AML-193 (cell line): ENCODE measurements at regions not wholly inside any gene's neighbourhood (a gene's known extent, or its start where the extent isn't known, plus 50 kb on each side); places are given as distances from the start of the nearest gene placed in this dataset.
"Not testable (repeated sequence)": the region's sequence is repeated elsewhere in the genome, so short reads cannot be mapped to it uniquely, and the experiment has no call there.

Source experiments
- DNase-seq, 2 experiments: peaks; one replicate each; lab custom pipeline; 2025; lab: John Stamatoyannopoulos, UW

DNA sequence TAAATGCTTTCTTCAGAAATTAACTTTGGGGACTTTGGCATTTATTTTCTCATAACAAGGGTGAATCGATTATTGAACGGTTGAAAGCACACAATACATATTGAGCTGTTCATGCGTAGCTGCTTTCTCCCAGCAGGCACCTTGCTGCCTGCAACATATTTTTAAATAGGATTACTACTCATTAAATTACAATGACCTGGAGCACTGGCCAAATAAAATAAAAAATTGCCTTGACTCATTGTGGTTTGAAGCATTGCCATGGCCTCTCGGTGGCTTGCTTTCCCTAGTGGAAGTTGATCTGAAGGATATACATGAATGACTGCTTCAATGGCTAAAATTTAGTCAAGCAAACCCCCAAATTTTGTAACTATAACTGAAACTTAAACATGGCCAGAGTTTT, 181.6 kb upstream of the NUDT12 start:
- DNase-seq: no peak

DNA sequence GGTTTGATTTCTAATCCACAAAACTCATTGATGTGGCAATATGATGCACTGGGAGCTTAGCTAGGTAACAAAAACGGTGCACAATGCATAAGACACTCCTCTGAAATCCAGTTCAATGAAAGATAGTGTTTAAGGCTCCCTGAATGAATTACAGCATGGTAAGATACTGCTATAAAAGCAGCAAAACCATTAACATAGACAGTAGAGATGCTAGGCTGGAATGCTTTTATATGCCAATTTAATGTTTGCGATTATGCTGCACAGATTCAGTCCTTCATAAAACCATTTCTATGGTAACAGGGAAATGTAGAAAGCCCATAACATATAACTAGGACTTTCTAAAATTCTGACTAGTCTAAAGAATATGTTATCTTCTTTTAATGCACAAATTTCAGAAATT, 180.8 kb upstream of the NUDT12 start:
- no peak for DNase-seq

DNA sequence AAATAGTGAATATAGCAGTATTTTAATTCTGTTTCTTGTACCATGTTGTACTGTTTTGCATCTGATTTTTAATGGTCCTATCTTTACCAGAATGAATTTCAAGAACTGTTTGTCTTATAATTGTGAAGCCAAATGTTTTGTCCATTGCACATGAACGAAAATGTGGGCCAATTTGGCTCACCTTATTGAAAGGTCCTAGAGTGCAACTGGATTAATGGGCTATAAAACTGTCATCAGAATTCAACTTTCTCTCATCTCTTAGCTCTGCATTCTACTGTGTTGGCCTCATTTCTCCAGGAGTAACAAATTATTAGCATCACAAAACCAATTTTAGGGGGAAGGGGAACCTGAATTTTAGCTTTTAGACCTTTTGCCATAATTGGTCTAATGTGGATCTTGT, 179.4 kb upstream of the NUDT12 start:
- DNase-seq: no peak

DNA sequence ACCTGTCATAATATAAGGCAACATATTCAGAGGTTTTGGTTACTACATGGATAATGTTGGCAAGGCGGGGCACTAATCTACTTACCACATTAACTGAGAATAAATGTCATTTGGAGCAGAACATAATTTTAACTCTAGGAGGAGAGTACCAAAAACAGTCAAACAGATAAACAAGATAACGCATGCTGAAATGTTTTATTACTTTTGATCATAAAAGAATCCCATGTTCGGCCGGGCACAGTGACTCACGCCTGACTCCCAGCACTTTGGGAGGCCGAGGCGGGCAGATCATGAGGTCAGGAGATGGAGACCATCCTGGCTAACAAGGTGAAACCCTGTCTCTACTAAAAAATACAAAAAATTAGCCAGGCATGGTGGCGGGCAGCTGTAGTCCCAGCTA, 173.8 kb upstream of the NUDT12 start:
- DNase-seq: not testable (repeated sequence)

DNA sequence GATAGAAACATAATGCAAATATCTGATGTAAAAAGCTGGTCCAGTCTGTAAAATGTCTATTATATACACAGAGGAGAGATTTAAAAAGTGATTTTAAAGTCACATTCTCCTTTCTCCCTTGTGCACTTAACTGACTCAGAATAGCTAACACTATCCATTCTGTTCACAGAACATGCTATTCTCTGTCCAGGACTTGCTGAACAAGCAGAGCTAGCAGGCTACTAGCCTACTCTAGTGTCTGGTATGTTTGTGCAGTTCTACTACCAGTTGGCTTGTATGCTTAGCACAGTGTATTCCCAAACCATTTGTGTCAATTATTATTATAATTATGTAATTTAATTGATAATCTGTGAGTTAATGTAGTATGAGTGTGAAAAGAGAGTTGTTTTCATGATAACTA, 161.7 kb upstream of the NUDT12 start:
- DNase-seq: no peak

DNA sequence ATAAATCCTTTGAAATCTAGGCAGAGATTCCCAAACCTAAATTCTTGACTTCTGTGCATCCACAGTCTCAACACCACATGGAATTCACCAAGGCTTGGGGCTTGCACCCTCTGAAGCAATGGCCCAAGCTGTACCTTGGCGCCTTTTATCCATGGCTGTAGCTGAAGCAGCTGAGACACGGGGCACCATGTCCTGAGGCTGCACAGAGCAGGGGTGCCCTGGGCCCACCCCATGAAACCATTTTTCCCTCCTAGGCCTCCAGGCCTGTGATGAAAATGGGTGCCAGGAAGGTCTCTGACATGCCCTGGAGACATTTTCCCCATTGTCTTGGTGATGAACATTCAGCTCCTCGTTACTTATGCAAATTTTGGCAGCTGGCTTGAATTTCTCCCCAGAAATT, 158.6 kb upstream of the NUDT12 start:
- no peak for DNase-seq

DNA sequence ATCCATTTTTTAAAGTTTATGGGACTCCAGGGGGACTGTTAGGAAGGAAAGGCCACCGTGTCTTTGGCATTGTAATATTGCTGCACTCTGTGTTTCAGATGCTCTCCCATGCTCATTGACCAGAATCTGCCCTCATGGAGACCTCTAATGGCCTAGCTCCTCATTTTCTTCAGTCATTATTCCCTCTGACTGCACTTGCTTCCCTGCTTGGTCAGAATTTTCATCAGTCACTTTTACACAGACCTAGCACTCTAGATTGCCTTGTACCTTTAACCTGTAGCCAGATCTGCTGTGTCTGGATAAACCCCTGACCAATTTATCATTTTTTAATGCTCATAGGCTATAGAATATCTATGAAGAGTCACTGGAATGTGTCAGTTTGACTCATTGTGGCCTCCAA, 155.5 kb upstream of the NUDT12 start:
- no peak for DNase-seq

DNA sequence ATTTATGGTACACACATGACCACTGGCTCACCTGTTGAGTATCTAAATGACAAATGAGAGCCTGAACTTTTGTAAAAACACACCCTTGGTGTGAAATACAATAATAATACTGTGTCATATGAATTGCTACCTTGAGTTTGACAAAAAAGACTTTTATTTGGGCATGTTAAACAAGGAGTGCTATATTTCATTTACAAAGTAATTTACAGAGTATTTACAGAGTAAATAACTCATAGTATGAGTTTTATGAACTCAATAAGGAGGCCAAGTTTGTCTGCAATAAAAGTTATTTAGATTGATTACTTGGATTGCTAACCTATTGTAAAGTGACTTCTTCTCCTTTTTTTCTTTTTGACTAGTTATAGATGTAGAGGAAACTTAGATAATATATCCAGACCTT, 146.0 kb upstream of the NUDT12 start:
- no peak for DNase-seq

DNA sequence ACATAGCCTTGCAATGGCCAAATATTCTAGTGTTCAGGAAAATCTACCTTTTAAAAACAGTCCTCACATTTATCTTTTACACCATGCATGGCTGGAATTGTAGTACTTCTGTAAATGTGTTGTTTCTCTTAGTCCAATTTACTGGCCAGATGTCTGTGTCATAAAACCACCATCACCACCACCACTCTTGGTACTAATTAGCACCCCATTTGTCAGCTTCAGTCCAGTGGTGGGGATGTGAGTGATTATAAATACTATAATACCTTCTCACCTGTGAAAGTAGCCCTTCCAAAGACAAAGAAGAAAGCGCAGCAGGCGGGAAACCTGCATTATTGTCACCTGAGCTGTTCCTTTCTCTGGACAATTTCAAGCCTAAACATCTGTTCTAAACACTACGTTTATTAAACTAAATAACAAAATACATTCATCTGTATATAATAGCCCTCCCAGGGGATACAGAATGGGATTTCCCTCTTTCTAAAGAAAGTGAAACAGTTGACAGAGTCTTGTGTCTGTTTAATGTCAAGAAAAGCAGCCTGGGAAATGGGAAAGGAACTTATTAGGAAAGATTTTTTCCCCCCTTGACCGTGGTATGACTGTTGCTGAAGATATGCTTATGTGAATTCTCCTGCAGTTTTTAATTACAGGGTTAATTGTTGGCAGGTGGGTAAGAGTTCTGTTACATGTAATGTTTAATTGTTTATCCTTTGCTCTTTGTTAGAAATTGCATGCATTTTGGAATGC, 144.5 kb upstream of the NUDT12 start:
- DNase-seq: no peak

DNA sequence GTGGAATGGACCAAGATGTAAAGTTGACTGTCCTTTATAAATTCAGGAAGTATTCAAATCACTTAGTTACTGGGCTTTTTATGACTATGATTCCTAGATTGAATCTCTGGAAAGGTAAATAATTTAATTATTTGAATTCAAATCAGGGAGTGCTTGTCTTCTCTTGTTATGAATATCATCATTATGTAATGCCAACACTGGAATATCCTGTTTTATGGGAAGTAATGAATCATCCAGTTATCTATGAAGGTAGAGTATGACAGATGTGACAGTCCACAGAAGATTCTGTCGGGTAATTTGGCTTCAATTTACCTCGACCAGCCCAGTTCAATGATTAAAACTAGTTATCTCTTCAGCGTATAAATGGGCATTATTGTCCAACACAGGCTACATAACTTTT, 141.0 kb upstream of the NUDT12 start:
- DNase-seq: no peak

DNA sequence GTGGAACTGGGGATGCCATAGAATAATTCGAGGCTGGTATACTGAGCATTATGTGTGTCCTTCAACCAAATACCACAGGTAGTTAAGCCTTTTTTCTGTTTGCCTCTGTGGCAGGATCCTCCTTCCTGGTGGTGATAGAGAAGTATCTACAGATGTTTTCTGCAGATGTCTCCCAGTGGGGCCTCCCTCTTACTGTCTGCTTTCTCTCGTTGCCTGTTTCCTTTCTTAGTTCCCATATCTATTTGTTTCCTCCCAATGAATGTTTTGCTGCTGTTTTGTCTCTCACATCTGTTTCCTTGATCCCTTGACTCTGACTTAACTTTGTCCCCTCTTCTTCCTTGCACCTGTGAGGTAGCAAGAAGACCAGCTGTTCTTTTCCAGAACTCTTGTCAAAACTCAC, 130.9 kb upstream of the NUDT12 start:
- DNase-seq: no peak

DNA sequence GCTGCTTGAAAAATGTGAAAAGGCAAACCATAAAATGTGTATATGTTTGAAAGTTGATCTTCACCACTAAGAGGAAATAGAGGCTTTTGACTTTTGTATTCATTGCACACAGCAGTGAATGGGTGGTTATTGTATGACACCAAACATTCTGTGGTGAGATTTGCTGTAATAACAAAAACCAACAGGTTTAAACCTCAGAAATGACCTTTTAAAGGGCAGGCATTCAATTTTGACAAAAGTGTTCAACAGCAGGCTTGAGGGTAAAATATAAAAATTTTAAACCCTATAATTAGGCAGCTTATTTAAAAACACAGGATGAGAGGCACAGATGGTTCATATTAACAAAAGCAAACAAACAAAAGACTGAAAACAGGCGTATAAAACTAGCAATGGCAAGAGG, 128.1 kb upstream of the NUDT12 start:
- DNase-seq: no peak

DNA sequence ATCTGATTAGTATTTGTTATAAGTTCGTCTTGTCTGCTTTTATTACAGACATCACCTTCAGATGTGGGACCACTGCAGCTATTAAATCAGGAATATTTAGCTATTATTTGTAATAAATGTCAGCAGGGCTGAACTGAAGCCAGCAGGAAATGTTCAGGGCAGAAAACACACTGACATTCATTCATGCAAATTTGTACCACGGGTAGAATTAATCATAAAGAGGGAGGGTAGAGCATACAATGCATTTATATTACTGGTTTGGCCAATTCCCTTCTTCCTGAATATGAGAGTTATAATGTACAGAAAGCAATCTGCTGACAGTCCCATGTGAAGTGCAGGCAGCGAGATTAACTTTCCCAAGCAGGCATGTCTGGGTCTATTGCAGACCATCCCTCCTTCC, 117.3 kb upstream of the NUDT12 start:
- no peak for DNase-seq

DNA sequence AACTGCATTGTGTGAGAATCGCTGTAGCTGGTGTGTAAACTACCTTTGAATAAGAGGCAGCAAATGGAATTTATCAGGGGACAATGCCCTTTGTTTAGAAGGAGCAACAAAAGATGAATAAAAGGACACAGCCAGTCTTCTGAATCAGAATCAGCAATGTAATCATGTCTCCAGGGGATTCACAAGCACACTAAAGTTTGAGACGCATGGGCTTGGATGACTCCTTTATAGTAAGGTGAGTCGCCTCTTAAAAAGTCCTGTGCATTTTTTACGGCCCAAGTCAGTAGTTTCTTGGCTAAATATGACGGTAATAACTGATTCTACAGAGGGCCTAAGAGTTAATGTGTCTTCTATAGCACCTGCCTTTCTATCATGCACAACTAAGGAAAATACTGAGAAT, 113.6 kb upstream of the NUDT12 start:
- not testable (repeated sequence) for DNase-seq

DNA sequence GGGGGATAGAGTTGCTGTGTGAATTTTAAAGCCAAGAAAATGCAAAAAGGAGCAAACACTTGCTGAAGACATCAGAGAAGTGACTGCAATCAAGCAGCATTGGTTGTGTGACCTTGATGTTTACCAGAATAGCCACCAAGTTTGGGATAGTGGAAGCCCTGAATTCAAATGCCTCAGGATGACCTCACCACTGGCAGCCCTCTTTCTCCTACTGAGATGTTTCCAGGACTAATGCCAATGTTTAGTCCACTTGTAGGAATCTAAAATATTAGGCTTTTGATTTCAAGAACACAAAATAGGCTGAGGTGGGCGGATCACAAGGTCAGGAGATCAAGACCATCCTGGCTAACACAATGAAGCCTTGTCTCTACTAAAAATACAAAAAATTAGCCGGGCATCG, 112.2 kb upstream of the NUDT12 start:
- no peak for DNase-seq

DNA sequence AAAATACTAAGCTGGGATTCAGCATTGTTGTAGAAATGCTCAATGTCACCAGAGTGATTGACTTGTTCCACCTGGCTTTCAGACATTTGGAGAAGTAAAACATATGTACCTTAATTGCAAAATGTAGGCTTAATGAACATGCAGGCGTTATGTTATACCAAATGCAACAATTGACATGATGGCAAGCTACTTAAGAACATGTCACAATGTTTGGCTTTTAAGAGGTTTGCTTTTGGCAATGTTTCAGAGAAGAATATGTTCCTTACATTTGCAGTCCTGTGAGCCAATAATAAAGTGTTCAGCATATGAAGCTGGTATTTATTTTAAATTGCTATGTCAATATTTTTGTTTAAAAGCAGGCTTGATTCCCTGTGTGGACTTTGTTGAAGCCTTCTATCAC, 111.7 kb upstream of the NUDT12 start:
- DNase-seq: no peak

DNA sequence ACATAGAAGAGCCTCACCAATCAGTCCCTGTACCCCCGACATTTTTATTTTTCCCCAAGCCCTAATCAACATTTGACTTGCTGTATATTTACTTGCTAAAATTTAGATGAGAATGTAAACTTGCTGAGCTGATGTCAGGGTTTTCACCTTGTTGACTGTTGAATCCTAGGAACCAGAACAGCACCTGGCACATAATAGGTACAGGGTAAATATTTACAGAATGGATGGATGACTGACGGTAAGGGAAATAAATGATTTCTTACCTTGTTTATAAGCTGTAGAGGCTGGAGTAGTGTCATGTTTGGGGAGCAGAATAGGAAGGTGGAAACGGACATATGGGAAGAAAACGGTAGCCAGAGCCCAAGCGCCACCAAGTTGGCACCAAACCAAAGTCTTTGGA, 107.0 kb upstream of the NUDT12 start:
- no peak for DNase-seq

DNA sequence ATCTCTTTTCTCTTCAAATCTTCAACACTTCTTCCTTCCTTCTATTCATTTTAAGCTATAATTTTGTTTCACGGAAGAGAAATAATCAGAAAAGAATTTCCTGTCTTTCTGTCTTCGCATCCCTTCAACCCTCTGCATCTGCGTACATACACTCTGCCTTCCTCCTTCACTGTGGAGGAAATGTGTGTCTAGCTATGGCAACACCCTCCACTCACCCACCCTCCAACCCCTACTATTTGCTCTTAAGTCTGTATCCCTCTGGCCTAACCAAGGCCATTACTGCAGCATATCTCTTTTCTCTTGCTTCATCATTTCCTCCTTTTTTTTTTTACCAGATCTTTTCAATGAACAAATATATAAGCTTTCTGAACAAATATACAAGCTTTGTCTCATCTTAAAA, 105.7 kb upstream of the NUDT12 start:
- no peak for DNase-seq

DNA sequence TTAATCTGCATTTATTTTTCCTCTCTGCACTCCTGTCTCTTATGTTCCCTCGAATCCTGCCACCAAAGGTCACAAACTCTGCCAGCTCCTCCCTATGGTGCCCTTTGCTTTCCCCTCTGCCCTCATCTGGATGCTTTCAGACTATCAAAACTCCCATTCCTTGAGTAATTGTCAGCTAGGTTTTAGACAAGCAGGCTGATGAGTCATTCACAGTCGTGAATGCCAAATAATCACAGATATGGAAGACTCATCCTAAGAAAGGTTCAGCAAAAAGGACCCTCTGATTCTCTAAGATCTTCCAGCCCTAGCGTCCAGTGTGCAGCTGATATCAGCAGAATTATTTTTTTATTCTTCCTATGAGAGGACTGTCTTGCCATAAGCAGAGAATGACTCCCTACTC, 104.5 kb upstream of the NUDT12 start:
- DNase-seq: no peak

DNA sequence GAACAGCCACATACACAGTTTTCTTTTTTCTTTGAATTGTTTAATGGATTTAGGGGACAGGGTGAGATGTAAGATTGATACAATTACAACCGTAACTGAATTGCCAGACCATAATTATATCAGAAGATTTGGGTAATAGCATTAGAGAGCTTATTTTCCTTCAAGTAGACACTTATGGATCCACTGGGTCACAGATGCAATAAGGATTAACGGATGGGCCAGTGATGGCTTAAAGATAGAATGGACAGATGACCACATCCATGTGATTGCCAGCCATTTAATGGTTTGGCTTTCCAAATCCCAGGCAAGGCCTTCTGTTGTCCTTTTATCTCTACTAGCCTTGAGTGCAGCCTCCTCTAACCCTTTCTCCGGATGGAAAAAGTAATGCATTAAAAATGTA, 94.7 kb upstream of the NUDT12 start:
- DNase-seq: no peak

DNA sequence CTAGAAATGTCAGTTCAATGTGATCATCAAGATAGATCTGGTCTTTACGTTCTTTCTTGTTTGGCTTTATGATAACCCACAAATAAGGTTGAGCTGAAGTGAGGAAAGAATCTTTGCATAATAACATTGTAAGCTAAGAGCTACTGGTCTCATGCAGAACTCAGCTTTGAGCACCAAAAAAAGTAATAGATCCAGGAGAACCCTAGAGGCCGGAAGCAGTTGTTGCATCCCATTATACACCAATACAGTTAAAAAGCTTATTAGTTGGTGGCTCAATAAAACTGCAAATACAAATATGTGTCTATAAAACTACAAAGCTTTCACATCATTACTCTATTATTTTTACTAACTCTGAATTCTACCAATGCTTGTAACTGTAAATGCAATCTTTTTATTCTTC, 85.5 kb upstream of the NUDT12 start:
- DNase-seq: no peak

DNA sequence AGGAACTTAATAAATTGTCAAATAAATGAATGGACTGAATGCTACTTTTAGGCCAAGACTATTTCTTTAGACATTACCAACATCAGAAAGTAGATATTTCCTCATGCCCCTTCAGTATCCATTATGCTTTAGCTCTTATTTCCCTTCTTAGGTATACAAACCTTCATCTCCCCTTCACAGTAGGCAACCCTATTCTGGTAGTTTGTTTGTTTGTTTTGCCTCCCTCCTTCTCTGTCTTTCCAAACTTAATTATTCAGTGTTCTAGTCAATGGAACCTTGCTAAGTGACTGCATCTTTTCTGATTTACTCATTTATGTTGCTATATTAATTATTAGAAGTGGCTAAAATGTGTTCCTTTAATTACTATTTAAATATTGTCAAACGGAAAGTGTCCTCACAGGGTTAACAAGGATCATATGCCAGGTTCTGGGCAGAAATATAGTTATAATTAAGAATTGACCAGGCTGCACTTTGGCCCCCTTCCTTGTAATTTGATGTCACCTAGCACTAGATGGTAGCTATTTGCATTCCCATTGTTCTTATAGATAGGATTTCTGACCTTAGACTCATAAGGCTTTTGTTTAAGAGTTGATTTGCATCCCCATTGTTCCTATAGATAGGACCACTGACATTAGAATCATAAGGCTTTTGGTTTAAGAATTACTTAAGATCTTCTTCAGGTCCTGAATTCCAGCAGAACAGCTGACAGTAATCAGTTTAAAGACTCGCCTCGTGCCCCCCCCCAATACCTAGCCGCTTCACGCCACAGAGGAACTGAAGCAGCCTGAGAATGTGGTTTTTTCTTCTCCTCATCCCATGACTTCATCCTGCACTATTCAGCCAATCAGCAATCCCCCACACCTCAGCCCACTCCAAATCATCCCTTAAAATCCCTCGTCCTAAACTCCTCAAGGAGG, 84.4 kb upstream of the NUDT12 start:
- no peak for DNase-seq

DNA sequence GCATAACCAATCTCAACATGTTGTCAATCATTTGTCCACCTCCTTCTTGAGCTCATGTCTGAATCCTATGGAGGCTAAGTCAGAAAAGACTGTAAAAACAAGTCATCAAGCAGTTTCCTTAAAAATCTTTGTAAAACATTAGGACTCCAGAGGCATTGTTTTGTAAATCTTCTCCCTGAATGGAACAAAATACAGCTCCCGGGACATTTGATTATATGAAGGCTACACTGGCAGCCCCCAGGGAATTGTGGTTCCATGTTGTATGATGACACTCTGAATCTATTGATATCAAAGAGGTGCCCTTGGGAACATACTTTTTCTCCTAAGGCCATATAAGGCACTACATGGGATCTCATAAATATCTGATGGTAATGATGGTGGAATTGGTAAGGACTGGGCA, 83.2 kb upstream of the NUDT12 start:
- DNase-seq: no peak

DNA sequence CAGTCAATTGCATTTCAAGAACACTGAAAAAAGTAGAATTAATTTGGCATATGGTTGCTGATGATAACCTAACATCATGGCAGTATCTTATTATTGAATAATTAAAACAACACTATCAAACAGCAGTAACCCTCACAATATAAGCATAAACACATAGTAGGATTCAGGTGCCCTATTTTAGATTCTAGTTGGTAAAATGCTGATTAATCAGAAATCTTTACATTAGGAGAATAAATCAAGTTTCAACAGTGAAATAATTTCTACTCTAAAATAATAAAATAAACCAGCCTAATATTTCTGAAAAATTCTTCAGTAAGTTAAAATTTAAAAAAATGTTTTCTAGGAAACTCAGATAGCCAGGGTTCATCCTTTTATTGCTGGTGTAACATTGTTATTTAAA, 76.4 kb upstream of the NUDT12 start:
- no peak for DNase-seq
